ENCODE measurements at regions not wholly inside any gene's neighbourhood (a gene's known extent, or its start where the extent isn't known, plus 50 kb on each side); places are given as distances from the start of the nearest gene placed in this dataset.
"Not testable (repeated sequence)": the region's sequence is repeated elsewhere in the genome, so short reads cannot be mapped to it uniquely, and the experiment has no call there.

- ATAC-seq (no peak), DNase-seq (no peak)
- no peaks in the 10 kb centered on the region for H3K4me1 Mint-ChIP-seq
- no peaks in the 10 kb centered on the region for H3K9me3 Mint-ChIP-seq (ENCODE audit: low read depth)
- H3K27me3 Mint-ChIP-seq, result no peaks in the 10 kb centered on the region
- no peak overlapping the region for H3K27ac Mint-ChIP-seq
- CTCF ChIA-PET, result no interaction called here
- H3K4me3 Mint-ChIP-seq, result no peak overlapping the region
- H3K36me3 Mint-ChIP-seq, result no peaks in the 10 kb centered on the region
Measured at GRCh38 chr6:84906514-84906913, 142.1 kb upstream of the TBX18 start.

DNA sequence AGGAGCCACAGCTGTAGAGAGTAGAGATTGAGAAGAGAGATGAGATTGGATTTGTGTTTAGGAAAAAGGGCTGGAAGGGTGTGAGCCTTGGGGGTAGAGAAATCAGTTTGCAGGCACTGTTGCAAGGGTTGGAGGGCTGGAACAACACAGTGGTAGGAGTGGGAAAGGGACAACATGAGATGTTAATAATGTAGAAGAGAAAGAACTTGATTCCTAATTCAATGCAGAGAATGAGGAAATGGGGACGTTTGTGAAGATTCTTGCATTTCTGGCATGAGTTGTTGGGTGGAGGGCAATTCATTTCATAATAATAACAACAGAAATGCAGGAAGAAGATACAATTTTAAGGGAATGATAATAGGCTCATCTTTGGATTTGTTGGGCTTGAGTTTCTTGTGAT, 141.4 kb upstream of the TBX18 start:
- CTCF ChIA-PET, result no interaction called here
- Mint-ChIP-seq H3K27ac (no peak overlapping the region), H3K4me1 (no peaks in the 10 kb centered on the region), H3K27me3 (no peaks in the 10 kb centered on the region), H3K4me3 (no peak overlapping the region), H3K36me3 (no peaks in the 10 kb centered on the region), H3K9me3 (ENCODE audit: low read depth) (no peaks in the 10 kb centered on the region)
- ATAC-seq (no peak), DNase-seq (no peak)

DNA sequence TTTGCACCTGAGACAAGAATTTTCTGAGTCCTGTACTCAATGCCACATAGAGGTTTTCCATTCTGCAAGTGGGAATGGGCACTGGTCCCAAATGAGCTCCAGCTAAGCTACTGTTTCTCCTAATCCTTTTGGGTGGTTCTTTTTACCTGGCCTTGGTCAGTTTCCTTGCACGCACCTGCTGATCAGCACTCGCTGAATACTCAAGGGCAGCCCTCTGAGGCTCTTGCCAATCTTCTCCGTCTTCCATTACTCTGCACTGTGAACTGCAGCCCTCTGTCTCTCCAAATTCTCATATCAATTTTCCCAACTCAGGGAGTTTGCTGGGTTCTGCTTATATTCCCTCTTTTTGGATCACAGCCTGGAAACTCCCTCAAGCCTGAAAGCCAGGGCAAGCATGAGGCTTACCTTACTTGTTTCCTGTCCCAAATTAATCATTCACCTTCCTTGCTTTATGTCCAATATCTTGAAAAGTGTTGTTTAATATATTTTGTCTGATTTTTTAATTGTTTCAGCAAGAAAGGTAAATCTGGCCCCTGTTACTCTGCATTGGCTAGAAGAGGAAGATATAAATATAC, 138.0 kb upstream of the TBX18 start:
- no peaks in the 10 kb centered on the region for H3K4me1 Mint-ChIP-seq
- CTCF ChIA-PET, result no interaction called here
- H3K4me3 Mint-ChIP-seq, result no peak overlapping the region
- DNase-seq (no peak), ATAC-seq (no peak)
- H3K27ac Mint-ChIP-seq, result no peak overlapping the region
- H3K36me3 Mint-ChIP-seq, result no peaks in the 10 kb centered on the region
- H3K9me3 Mint-ChIP-seq (ENCODE audit: low read depth), result no peaks in the 10 kb centered on the region
- no peaks in the 10 kb centered on the region for H3K27me3 Mint-ChIP-seq

DNA sequence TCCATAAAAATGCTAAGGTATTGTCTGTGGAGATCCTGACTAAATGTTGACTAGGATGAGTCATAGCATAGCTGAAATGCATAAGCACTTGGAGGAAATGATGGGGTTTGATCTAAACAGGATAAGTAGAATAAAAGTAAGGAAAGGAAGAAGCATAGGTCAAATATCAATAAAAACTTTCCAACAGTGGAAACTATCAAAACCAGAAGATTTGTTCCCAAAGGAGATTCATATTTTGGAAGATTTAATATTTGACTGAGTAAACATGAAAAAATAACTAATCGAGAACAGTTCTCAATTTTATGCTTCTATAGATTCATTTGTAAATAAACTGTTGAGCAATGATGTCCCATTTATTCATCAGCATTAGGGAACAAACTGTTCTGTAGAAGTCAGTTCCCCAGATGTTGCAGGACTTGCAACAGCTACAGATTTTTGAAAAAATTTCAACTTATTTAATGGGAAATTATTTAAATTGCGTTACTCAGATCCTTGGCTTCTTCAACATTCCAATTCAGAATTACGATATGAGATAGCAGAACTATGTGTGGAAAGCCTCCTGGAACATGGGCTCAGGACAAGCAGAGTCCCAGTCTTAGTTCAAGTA, 133.7 kb upstream of the TBX18 start:
- CTCF ChIA-PET, result no interaction called here
- no peak for DNase-seq
- Mint-ChIP-seq H3K9me3 (ENCODE audit: low read depth) (no peaks in the 10 kb centered on the region), H3K27me3 (no peaks in the 10 kb centered on the region), H3K36me3 (no peaks in the 10 kb centered on the region), H3K4me3 (no peak overlapping the region), H3K4me1 (no peaks in the 10 kb centered on the region), H3K27ac (no peak overlapping the region)
- ATAC-seq, result no peak

DNA sequence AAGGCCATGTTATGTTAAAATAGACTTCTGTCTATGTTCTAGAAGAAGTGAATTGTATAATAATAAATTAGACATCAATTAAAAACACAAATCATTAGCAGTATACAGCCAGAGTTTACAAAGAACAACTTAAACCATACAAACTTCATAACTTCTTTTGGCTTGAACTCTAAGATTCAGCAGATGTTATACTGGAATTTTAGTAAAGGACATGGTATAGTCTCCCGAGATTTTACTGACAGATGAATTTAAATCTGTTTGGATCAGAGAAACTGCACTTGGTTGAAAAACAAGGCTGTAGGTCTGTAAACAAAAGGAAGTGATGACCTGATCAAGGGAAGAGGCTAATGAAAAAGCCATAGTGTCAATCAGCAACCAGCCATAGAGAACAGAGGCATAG, 132.6 kb upstream of the TBX18 start:
- CTCF ChIA-PET, result no interaction called here
- Mint-ChIP-seq H3K27ac (no peak overlapping the region), H3K36me3 (no peaks in the 10 kb centered on the region), H3K4me3 (no peak overlapping the region), H3K27me3 (no peaks in the 10 kb centered on the region), H3K4me1 (no peaks in the 10 kb centered on the region), H3K9me3 (ENCODE audit: low read depth) (no peaks in the 10 kb centered on the region)
- DNase-seq, result no peak
- ATAC-seq, result no peak

DNA sequence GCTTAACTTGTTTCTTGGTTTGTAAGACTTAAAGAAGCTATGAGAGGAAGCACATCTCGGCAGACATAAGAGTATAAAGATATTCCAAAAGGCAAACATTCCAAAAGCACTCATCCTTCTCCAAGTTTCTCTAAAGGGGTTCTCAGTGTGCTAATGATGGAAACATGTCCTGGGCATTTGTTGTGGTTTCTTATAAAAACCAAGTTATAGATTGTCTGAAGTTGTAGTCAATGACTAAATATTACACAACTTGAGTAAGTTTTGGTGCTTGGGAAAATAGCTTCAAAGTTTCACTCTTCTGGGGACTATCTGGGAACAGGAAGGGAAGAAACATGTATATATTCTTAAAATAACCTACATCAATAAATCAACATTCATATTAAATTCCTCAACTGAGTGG, 128.3 kb upstream of the TBX18 start:
- CTCF ChIA-PET, result no interaction called here
- Mint-ChIP-seq H3K4me3 (no peak overlapping the region), H3K4me1 (no peaks in the 10 kb centered on the region), H3K27me3 (no peaks in the 10 kb centered on the region), H3K27ac (no peak overlapping the region), H3K36me3 (no peaks in the 10 kb centered on the region), H3K9me3 (ENCODE audit: low read depth) (no peaks in the 10 kb centered on the region)
- ATAC-seq (no peak), DNase-seq (no peak)

- H3K4me1 Mint-ChIP-seq, result no peaks in the 10 kb centered on the region
- H3K27me3 Mint-ChIP-seq, result no peaks in the 10 kb centered on the region
- CTCF ChIA-PET, result no interaction called here
- ATAC-seq (no peak), DNase-seq (no peak)
- no peaks in the 10 kb centered on the region for H3K9me3 Mint-ChIP-seq (ENCODE audit: low read depth)
- H3K27ac Mint-ChIP-seq, result no peak overlapping the region
- H3K4me3 Mint-ChIP-seq, result no peak overlapping the region
- no peaks in the 10 kb centered on the region for H3K36me3 Mint-ChIP-seq
Measured at GRCh38 chr6:84882768-84883766, 118.7 kb upstream of the TBX18 start.

DNA sequence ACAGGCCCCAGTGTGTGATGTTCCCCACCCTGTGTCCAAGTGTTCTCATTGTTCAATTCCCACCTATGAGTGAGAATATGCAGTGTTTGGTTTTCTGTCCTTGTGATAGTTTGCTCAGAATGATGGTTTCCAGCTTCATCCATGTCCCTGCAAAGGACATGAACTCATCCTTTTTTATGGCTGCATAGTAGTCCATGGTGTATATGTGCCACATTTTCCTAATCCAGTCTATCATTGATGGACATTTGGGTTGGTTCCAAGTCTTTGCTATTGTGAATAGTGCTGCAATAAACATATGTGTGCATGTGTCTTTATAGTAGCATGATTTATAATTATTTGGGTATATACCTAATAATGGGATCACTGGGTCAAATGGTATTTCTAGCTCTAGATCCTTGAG, 115.0 kb upstream of the TBX18 start:
- CTCF ChIA-PET, ATAC-seq: not testable (repeated sequence)

DNA sequence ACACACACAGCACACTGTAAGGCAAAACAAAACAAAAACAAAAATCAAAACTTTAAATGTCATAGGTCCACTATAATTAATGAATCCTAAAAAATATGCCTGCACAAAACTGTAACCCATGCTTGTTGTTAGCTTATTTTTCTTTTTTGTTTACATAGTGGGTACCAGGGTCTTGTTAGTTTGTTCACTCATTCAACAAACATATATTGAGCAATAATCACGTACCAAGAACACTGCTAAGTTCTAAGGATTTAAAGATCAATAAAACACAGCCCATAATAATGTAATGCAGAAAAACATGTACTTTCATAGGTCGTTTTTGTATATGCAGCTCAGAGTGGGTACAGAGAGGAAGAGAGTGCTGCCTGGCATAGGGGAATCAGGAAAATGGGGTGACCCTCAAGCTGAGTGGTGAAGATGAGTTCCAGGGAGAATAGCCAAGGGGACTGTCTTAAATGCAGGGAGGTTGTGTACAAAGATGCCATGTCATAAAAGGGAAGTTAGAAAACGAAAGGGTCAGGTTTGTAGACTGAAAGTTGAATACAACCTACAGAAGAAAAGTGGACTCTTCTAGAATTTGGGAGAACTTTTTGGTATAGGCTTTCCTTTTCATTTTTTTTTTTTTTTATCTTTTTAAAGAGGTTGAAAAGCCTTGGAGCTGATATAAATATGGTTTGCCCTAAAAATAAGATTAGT, 113.3 kb upstream of the TBX18 start:
- Mint-ChIP-seq H3K36me3 (no peaks in the 10 kb centered on the region), H3K27ac (no peak overlapping the region), H3K27me3 (no peaks in the 10 kb centered on the region), H3K4me3 (no peak overlapping the region), H3K9me3 (ENCODE audit: low read depth) (no peaks in the 10 kb centered on the region), H3K4me1 (no peaks in the 10 kb centered on the region)
- ATAC-seq (no peak), DNase-seq (no peak)
- CTCF ChIA-PET, result no interaction called here

More for the DNA sequence above, 115.0 kb upstream of the TBX18 start:
- H3K4me1 Mint-ChIP-seq; H3K36me3 Mint-ChIP-seq; H3K4me3 Mint-ChIP-seq; H3K27me3 Mint-ChIP-seq; H3K9me3 Mint-ChIP-seq (ENCODE audit: low read depth); H3K27ac Mint-ChIP-seq; DNase-seq: not testable (repeated sequence)

- DNase-seq, result no peak
- Mint-ChIP-seq H3K4me3 (no peak overlapping the region), H3K9me3 (ENCODE audit: low read depth) (no peaks in the 10 kb centered on the region), H3K36me3 (no peaks in the 10 kb centered on the region), H3K27ac (no peak overlapping the region), H3K4me1 (no peaks in the 10 kb centered on the region), H3K27me3 (no peaks in the 10 kb centered on the region)
- no peak for ATAC-seq
- CTCF ChIA-PET, result no interaction called here
Measured at GRCh38 chr6:84876723-84877514, 112.5 kb upstream of the TBX18 start.

GRCh38 chr6:84872996-84873723, 108.8 kb upstream of the TBX18 start:
- Mint-ChIP-seq H3K27me3 (no peaks in the 10 kb centered on the region), H3K36me3 (no peaks in the 10 kb centered on the region), H3K27ac (no peak overlapping the region), H3K4me1 (no peaks in the 10 kb centered on the region), H3K9me3 (ENCODE audit: low read depth) (no peaks in the 10 kb centered on the region), H3K4me3 (no peak overlapping the region)
- no peak for DNase-seq
- ATAC-seq, result no peak
- CTCF ChIA-PET, result no interaction called here

DNA sequence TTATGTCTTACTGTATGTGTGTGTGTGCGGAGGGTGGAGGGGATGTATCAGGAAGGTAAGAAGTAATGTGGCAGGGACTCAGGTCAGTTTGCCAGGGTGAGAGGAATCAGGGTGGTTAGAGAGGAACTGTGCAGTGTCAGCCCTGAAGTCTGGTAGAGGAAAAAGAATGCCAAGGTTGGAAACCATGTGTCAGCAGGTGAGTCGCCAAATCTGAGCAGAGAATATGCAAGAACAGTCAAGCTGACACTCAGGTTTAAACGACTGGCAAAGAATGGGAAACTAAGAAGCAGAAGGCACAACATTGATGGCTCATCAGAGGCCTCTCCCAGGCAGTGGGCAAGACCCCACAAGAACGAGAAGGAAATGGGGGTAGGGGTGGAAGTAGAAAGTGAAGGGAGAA, 107.5 kb upstream of the TBX18 start:
- no peak overlapping the region for H3K27ac Mint-ChIP-seq
- no peak for DNase-seq
- no peaks in the 10 kb centered on the region for H3K36me3 Mint-ChIP-seq
- H3K4me1 Mint-ChIP-seq, result no peaks in the 10 kb centered on the region
- no peaks in the 10 kb centered on the region for H3K27me3 Mint-ChIP-seq
- no peak for ATAC-seq
- no peaks in the 10 kb centered on the region for H3K9me3 Mint-ChIP-seq (ENCODE audit: low read depth)
- CTCF ChIA-PET, result no interaction called here
- H3K4me3 Mint-ChIP-seq, result no peak overlapping the region

DNA sequence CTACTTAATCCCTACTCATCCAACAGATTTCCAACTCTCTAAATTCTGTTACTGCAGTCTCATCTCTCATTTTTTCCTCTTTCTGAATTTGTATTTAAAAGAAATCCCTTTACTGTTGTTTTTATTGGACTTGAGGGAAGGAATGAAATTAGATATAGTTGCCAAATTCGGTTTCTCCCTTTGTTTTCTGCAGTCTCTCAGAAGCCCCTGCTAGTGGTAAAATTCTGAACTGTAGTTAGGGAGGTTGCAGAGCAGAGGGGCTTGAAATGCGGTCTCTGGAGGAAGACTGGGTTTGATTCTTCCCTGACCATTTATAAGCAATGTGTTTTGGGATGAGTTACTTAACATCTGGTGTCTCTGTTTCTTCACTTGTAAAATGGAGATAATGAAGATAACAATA, 106.3 kb upstream of the TBX18 start:
- Mint-ChIP-seq H3K4me1 (no peaks in the 10 kb centered on the region), H3K4me3 (no peak overlapping the region), H3K9me3 (ENCODE audit: low read depth) (no peaks in the 10 kb centered on the region), H3K36me3 (no peaks in the 10 kb centered on the region), H3K27ac (no peak overlapping the region), H3K27me3 (no peaks in the 10 kb centered on the region)
- CTCF ChIA-PET, result no interaction called here
- DNase-seq (no peak), ATAC-seq (no peak)

Data from activated CD8-positive, alpha-beta memory T cell treated with anti-CD3 and anti-CD28 coated beads, Interleukin-2, amount 10 ng/mL, durations not matched to agents 7 days and 5 days (primary cell).